ENCODE measurements at regions not wholly inside any gene's neighbourhood (a gene's known extent, or its start where the extent isn't known, plus 50 kb on each side); places are given as distances from the start of the nearest gene placed in this dataset.
"Not testable (repeated sequence)": the region's sequence is repeated elsewhere in the genome, so short reads cannot be mapped to it uniquely, and the experiment has no call there.

DNA sequence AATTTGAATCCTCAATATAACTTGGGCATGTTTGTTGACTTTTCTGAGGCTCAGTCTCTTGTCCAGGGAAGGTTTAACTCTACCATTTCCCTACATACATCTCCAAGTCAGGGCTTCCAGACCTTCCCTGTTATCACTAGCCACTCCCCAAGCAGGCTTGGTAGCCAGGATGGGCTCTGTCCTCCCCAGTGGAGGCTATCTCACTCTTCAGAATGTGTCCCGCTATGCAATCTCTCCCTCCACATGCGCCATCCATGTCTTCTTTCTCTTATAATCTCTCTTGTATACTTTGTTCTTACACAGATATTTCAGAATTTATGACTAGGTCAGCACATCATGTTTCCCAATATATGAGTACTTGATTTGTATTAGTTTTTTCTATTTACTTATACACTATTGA, 310.4 kb downstream of the HGF start:
- DNase-seq (ENCODE audit: low read depth in 2 of 2): no peak
- H3K4me3 ChIP-seq (replicated peaks in 1 of 2; ENCODE audit: low read depth in 2 of 2, low read length in 2 of 2): no peak overlapping the region
- no peak for TF ChIP-seq CTCF (IDR thresholded peaks at IDR 0.05; ENCODE audit: low read depth, low read length)

- H3K4me3 ChIP-seq (replicated peaks in 1 of 2; ENCODE audit: low read depth in 2 of 2, low read length in 2 of 2): no peak overlapping the region
- TF ChIP-seq CTCF (IDR thresholded peaks at IDR 0.05; ENCODE audit: low read depth, low read length): peak; percentile 51
- peak; percentile 69 for DNase-seq (ENCODE audit: low read depth in 2 of 2)
Observed at GRCh38 chr7:81457852-81458522, 311.9 kb downstream of the HGF start.

DNA sequence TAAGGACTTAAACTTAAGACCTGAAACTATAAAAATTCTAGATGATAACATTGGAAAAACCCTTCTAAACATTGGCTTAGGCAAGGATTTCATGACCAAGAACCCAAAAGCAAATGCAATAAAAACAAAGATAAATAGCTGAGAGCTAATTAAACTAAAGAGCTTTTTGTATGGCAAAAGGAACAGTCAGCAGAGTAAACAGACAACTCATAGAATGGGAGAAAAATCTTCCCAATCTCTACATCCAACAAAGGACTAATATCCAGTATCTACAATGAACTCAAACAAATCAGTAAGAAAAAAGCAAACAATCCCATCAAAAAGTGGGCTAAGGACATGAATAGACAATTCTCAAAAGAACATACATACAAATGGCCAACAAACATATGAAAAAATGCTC, 316.1 kb downstream of the HGF start:
- DNase-seq (ENCODE audit: low read depth in 2 of 2); H3K4me3 ChIP-seq (replicated peaks in 1 of 2; ENCODE audit: low read depth in 2 of 2, low read length in 2 of 2): not testable (repeated sequence)

- TF ChIP-seq CTCF (IDR thresholded peaks at IDR 0.05; ENCODE audit: low read depth, low read length): no peak
- no peak overlapping the region for H3K4me3 ChIP-seq (replicated peaks in 1 of 2; ENCODE audit: low read depth in 2 of 2, low read length in 2 of 2)
- no peak for DNase-seq (ENCODE audit: low read depth in 2 of 2)
Observed at GRCh38 chr7:81449105-81449504, 320.7 kb downstream of the HGF start.

GRCh38 chr7:81447351-81447952, 322.4 kb downstream of the HGF start:
- H3K4me3 ChIP-seq (replicated peaks in 1 of 2; ENCODE audit: low read depth in 2 of 2, low read length in 2 of 2): no peak overlapping the region
- peak; percentile 78 to 83 for DNase-seq (ENCODE audit: low read depth in 2 of 2)
- TF ChIP-seq CTCF (IDR thresholded peaks at IDR 0.05; ENCODE audit: low read depth, low read length): peak; percentile 57

GRCh38 chr7:81446212-81446611, 323.6 kb downstream of the HGF start:
- no peak for TF ChIP-seq CTCF (IDR thresholded peaks at IDR 0.05; ENCODE audit: low read depth, low read length)
- DNase-seq (ENCODE audit: low read depth in 2 of 2): no peak
- no peak overlapping the region for H3K4me3 ChIP-seq (replicated peaks in 1 of 2; ENCODE audit: low read depth in 2 of 2, low read length in 2 of 2)

DNA sequence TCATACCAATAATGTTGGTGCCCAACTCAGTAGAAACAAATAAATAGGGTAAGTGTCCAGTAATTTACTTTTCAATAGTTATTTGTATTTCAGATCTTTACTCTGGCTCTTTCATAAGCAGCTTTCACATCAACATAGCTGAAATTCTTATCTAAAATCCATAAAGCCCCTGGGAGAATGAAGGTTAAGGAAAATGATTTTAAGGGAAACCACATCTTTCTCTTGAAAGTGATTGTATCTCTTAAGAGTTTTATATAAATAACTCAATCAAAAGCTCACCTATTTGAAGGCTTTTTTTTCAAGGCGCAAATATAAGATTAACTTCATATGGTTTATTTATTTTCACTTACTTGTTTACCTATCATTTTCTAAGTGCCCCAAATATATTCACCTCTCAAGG, 324.4 kb downstream of the HGF start:
- no peak overlapping the region for H3K4me3 ChIP-seq (replicated peaks in 1 of 2; ENCODE audit: low read depth in 2 of 2, low read length in 2 of 2)
- DNase-seq (ENCODE audit: low read depth in 2 of 2): peak in 1 of 2 donors; percentile 5
- TF ChIP-seq CTCF (IDR thresholded peaks at IDR 0.05; ENCODE audit: low read depth, low read length): no peak

Data from cardiac fibroblast (primary cell).